K562 (cell line): ENCODE measurements at regions not wholly inside any gene's neighbourhood (a gene's known extent, or its start where the extent isn't known, plus 50 kb on each side); places are given as distances from the start of the nearest gene placed in this dataset.

Experiments
- ARHGAP35 ChIP-seq: fragments of 450-650 bp; IDR thresholded peaks from 2 replicates; pipeline ENCODE4 v1.6.1; 2018; ENCODE audit not compliant: partially characterized antibody
- CEBPG ChIP-seq, 3 experiments: fragments of 200-800 bp in 1 of 3; sonication (Bioruptor generic) in 1 of 3; sonication (generic) in 1 of 3; formaldehyde crosslinking in 1 of 3; IDR thresholded peaks in 2 of 3; conservative IDR thresholded peaks in 1 of 3; 2 replicates each; pipeline versions ENCODE4 v1.6.1 to v1.8.0; 2016 to 2022; ENCODE audit warnings: missing compliant biosample characterization in 2 of 3, missing genetic modification characterization in 2 of 3, mild to moderate bottlenecking in 1 of 3, missing genetic modification reagents in 1 of 3
- ERF ChIP-seq: fragments of 450-650 bp; formaldehyde crosslinking; IDR thresholded peaks from 2 replicates; pipeline ENCODE4 v1.4.0; 2020; ENCODE audit warnings: mild to moderate bottlenecking, mixed read lengths
- ETS2 ChIP-seq: IDR thresholded peaks from 2 replicates; pipeline ENCODE4 v1.6.1; 2016; ENCODE audit warnings: borderline replicate concordance, missing genetic modification characterization, mild to moderate bottlenecking, moderate library complexity, missing compliant biosample characterization; ENCODE audit not compliant: poor library complexity, severe bottlenecking
- MAFG ChIP-seq: fragments of 450-650 bp; conservative IDR thresholded peaks from 2 replicates; pipeline ENCODE4 v1.6.1; 2016; ENCODE audit warnings: missing genetic modification characterization, missing compliant biosample characterization
- MAFK ChIP-seq: IDR thresholded peaks from 2 replicates; pipeline ENCODE4 v1.6.1; 2011; ENCODE audit warnings: low read length, improper control_type of control experiment
- MXI1 ChIP-seq: IDR thresholded peaks from 2 replicates; pipeline ENCODE4 v1.6.1; 2011; ENCODE audit warnings: low read depth, mild to moderate bottlenecking, improper control_type of control experiment, low read length
- NEUROD1 ChIP-seq: fragments of 150-350 bp; IDR thresholded peaks from 2 replicates; pipeline ENCODE4 v1.6.1; 2014; ENCODE audit warnings: borderline replicate concordance, low read length, low read depth; ENCODE audit not compliant: partially characterized antibody
- NFYB ChIP-seq: IDR thresholded peaks from 2 replicates; pipeline ENCODE4 v1.6.1; 2011; ENCODE audit warnings: mild to moderate bottlenecking, moderate library complexity; ENCODE audit not compliant: insufficient read length; ENCODE audit errors: extremely low read depth
- STAT5B ChIP-seq: fragments of 250-450 bp; sonication (Bioruptor Pico); IDR thresholded peaks from 2 replicates; pipeline ENCODE4 v1.8.0; 2021; ENCODE audit warnings: mild to moderate bottlenecking, inconsistent platforms
- TEAD1 ChIP-seq, 2 experiments: fragments of 450-650 bp in 1 of 2; sonication (generic) in 1 of 2; formaldehyde crosslinking; IDR thresholded peaks; 2 replicates each; pipeline versions ENCODE4 v1.4.0 to v1.8.0; 2020 to 2022; ENCODE audit warnings: mild to moderate bottlenecking in 2 of 2, missing genetic modification reagents in 1 of 2
- TGIF2 ChIP-seq: sonication (generic); formaldehyde crosslinking; IDR thresholded peaks from 2 replicates; pipeline ENCODE4 v1.8.1; 2022; ENCODE audit warnings: mild to moderate bottlenecking, missing genetic modification reagents, moderate library complexity
- ZC3H4 ChIP-seq: sonication (generic); formaldehyde crosslinking; IDR thresholded peaks from 2 replicates; pipeline ENCODE4 v1.9.0; 2021; ENCODE audit warnings: missing genetic modification reagents, borderline replicate concordance
- ZKSCAN3 ChIP-seq: fragments of 250-450 bp; sonication (Bioruptor Pico); IDR thresholded peaks from 2 replicates; pipeline ENCODE4 v1.4.0; 2020
- ZNF239 ChIP-seq: fragments of 250-450 bp; sonication (Bioruptor Pico); IDR thresholded peaks from 2 replicates; pipeline ENCODE4 v1.4.0; 2020; ENCODE audit warnings: mild to moderate bottlenecking
- ZNF274 ChIP-seq: IDR thresholded peaks from 2 replicates; pipeline ENCODE4 v1.6.1; 2011; ENCODE audit warnings: low read depth, mild to moderate bottlenecking, low read length, moderate library complexity, borderline replicate concordance
- ZNF316 ChIP-seq: fragments of 450-650 bp; IDR thresholded peaks from 2 replicates; pipeline ENCODE4 v1.6.1; 2016
- ZNF354B ChIP-seq: fragments of 250-450 bp; sonication (Bioruptor Pico); IDR thresholded peaks from 2 replicates; pipeline ENCODE4 v1.4.0; 2020
- ZNF75A ChIP-seq: fragments of 450-650 bp; formaldehyde crosslinking; IDR thresholded peaks from 2 replicates; pipeline ENCODE4 v1.4.0; 2020; ENCODE audit warnings: mild to moderate bottlenecking
- ZNF77 ChIP-seq: fragments of 250-450 bp; sonication (Bioruptor Pico); IDR thresholded peaks from 2 replicates; pipeline ENCODE4 v1.5.0; 2020
- TF ChIP-seq, protein P1 (sequence below): fragments of 200-800 bp; sonication (Bioruptor generic); IDR thresholded peaks from 2 replicates; pipeline ENCODE4 v1.6.1; 2016; ENCODE audit warnings: missing genetic modification characterization, missing compliant biosample characterization
- TF ChIP-seq, protein P2 (sequence below): fragments of 250-450 bp; sonication (Bioruptor Pico); IDR thresholded peaks from 2 replicates; pipeline ENCODE4 v1.8.0; 2021; ENCODE audit warnings: borderline replicate concordance, mild to moderate bottlenecking, moderate library complexity; ENCODE audit not compliant: poor library complexity, severe bottlenecking

- peak; percentile 80 for TF ChIP-seq ZNF239 (CRISPR knock-in tag)
- peak; percentile 86 for TF ChIP-seq MAFG (tag)
- TF ChIP-seq, protein P1, sequence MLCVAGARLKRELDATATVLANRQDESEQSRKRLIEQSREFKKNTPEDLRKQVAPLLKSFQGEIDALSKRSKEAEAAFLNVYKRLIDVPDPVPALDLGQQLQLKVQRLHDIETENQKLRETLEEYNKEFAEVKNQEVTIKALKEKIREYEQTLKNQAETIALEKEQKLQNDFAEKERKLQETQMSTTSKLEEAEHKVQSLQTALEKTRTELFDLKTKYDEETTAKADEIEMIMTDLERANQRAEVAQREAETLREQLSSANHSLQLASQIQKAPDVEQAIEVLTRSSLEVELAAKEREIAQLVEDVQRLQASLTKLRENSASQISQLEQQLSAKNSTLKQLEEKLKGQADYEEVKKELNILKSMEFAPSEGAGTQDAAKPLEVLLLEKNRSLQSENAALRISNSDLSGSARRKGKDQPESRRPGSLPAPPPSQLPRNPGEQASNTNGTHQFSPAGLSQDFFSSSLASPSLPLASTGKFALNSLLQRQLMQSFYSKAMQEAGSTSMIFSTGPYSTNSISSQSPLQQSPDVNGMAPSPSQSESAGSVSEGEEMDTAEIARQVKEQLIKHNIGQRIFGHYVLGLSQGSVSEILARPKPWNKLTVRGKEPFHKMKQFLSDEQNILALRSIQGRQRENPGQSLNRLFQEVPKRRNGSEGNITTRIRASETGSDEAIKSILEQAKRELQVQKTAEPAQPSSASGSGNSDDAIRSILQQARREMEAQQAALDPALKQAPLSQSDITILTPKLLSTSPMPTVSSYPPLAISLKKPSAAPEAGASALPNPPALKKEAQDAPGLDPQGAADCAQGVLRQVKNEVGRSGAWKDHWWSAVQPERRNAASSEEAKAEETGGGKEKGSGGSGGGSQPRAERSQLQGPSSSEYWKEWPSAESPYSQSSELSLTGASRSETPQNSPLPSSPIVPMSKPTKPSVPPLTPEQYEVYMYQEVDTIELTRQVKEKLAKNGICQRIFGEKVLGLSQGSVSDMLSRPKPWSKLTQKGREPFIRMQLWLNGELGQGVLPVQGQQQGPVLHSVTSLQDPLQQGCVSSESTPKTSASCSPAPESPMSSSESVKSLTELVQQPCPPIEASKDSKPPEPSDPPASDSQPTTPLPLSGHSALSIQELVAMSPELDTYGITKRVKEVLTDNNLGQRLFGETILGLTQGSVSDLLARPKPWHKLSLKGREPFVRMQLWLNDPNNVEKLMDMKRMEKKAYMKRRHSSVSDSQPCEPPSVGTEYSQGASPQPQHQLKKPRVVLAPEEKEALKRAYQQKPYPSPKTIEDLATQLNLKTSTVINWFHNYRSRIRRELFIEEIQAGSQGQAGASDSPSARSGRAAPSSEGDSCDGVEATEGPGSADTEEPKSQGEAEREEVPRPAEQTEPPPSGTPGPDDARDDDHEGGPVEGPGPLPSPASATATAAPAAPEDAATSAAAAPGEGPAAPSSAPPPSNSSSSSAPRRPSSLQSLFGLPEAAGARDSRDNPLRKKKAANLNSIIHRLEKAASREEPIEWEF (CRISPR knock-in tag) = no peak
- TF ChIP-seq ARHGAP35 = no peak
- TF ChIP-seq NEUROD1 = no peak
- TF ChIP-seq, protein P2, sequence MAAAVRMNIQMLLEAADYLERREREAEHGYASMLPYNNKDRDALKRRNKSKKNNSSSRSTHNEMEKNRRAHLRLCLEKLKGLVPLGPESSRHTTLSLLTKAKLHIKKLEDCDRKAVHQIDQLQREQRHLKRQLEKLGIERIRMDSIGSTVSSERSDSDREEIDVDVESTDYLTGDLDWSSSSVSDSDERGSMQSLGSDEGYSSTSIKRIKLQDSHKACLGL (CRISPR knock-in tag) = no peak
- no peak for TF ChIP-seq ZNF274
- TF ChIP-seq TGIF2 = no peak
- no peak for TF ChIP-seq CEBPG (CRISPR knock-in tag; IDR thresholded peaks at IDR 0.05)
- TF ChIP-seq CEBPG (tag; conservative IDR thresholded peaks at IDR 0.05 in 1 of 2, IDR thresholded peaks at IDR 0.05 in 1 of 2) = no peak
- no peak for TF ChIP-seq ZNF77 (CRISPR knock-in tag)
- peak; percentile 26 for TF ChIP-seq ETS2 (tag)
- TF ChIP-seq ZC3H4 (CRISPR knock-in tag) = no peak
- TF ChIP-seq MAFK = peak; percentile 52; the same call in 1 of the 2 replicates
- peak in 1 of 2 experiments; percentile 90; a peak in 2 of 4 replicates for TF ChIP-seq TEAD1 (CRISPR knock-in tag; IDR thresholded peaks at IDR 0.05)
- no peak for TF ChIP-seq ZNF75A
- peak; percentile 42 for TF ChIP-seq ZNF316
- 0 out of 2 replicates have a peak, but pooled peaks have one; percentile 64 for TF ChIP-seq STAT5B (CRISPR knock-in tag)
- TF ChIP-seq MXI1 = no peak
- TF ChIP-seq ERF (CRISPR knock-in tag) = 0 out of 2 replicates have a peak, but pooled peaks have one; percentile 27
- TF ChIP-seq ZNF354B (CRISPR knock-in tag) = peak; percentile 49; the same call in 1 of the 2 replicates
- no peak for TF ChIP-seq NFYB
- TF ChIP-seq ZKSCAN3 (CRISPR knock-in tag) = no peak
Measured at GRCh38 chr6:27059621-27060425, 187.7 kb upstream of the PRSS16 start (continued).
